KG1 (cell line): ENCODE measurements at regions not wholly inside any gene's neighbourhood (a gene's known extent, or its start where the extent isn't known, plus 50 kb on each side); places are given as distances from the start of the nearest gene placed in this dataset.
"Not testable (repeated sequence)": the region's sequence is repeated elsewhere in the genome, so short reads cannot be mapped to it uniquely, and the experiment has no call there.

Experiments
- DNase-seq: peaks from one replicate; lab custom pipeline; 2025; lab: John Stamatoyannopoulos, UW

DNA sequence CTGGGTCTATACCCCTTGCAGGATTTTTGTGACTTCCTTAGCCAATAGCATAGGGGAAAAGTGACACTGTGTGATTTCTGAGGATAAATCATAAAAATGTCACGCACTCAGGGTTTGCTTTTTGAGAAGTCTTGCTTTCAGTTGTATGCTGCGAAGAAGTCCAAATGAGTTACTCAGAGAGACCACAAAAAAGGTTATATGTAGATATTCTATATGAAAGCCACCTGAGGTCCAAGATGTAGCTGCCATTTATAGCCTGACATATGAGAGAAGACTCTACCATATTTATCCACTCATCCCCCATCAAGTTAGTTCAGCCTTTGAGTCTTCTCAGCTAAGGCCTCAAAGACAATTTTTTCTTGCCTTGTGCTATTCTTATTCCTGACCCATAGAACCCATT lies 488.3 kb upstream of the MAP2 start:
- no peak for DNase-seq

DNA sequence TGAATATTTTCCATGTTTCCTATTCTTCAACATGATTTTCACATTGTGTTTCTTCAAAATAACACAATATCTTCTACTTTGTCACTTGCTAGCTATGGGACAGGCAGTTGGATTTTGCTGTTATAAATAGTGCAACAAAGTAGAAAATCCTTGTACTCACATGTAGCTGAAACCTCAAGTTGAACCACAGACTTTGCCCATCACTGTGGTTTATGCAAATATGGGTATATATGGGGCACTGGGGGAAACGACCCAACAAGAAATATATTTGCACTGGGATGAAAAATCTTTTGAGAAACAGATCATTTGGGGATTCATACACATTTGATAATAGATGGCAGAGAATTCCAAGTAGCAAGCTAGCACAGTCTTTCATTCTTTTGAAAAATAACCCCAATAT lies 486.3 kb upstream of the MAP2 start:
- DNase-seq = no peak

GRCh38 chr2:208939852-208940251 lies 484.0 kb upstream of the MAP2 start:
- DNase-seq = no peak

- no peak for DNase-seq
Observed at GRCh38 chr2:208945719-208946256, 478.1 kb upstream of the MAP2 start.

GRCh38 chr2:208948073-208948472 lies 475.8 kb upstream of the MAP2 start:
- DNase-seq = no peak

- DNase-seq = no peak
Observed at GRCh38 chr2:208970070-208970469, 453.8 kb upstream of the MAP2 start.

- no peak for DNase-seq
Observed at GRCh38 chr2:208977582-208977981, 446.3 kb upstream of the MAP2 start.

- DNase-seq = no peak
Observed at GRCh38 chr2:208978946-208979345, 444.9 kb upstream of the MAP2 start.

- no peak for DNase-seq
Observed at GRCh38 chr2:208980321-208980720, 443.5 kb upstream of the MAP2 start.

DNA sequence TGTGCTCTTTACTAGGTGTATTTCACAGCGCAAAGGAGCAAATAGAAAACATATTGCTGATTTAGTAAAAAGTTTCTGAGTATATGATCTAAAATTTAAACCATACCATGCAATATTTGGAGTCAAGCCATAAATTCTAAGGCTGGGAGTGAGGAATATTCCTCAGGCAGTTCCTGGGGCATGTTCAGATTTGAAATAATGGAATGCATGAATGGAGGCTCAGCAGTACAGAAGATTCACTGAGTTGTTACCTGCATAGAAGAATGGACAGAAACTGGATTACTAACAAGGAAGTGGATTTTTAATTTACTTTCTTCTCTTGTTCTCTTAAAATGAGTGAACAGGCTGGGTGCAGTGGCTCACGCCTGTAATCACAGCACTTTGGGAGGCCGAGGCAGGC lies 441.0 kb upstream of the MAP2 start:
- no peak for DNase-seq

DNA sequence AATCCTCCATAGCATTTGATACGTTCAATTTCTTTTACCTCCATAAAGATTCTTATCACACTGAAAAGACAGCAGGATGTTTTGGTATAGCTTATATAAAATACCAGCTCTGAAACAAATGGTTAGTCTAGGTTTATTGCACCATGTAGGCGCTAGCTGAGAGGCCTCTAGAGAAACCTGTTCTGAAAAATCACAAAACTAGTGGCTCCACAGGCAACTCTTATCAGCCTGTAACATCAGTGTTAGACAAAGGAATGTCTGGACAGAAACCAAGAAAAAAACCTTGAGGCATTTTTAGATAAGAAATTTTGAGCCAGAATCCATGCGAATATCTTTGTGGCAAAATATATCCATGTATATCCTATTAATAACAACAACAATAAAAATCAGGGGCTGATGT lies 440.4 kb upstream of the MAP2 start:
- DNase-seq = no peak

- DNase-seq = no peak
Observed at GRCh38 chr2:208984376-208985090, 439.3 kb upstream of the MAP2 start.

GRCh38 chr2:208985644-208986043 lies 438.2 kb upstream of the MAP2 start:
- no peak for DNase-seq

DNA sequence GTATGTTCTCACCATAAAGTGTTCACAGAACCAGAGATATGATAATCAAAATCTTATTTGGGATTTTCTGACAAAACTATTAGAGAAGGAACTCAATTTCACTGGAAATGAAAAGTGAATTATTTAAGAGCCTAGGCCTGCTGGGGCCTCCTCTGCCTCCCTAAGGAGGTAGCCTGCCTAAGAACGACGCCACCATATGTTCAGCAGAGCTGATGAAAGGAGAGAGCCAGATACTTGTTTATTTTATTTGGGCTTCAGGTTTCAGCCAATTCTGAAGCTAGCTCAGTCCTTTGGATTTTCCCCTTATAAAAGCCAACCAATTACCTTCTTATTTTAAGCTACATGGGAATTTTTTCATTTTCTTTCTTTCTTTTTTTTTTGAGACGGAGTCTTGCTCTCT lies 433.1 kb upstream of the MAP2 start:
- no peak for DNase-seq

DNA sequence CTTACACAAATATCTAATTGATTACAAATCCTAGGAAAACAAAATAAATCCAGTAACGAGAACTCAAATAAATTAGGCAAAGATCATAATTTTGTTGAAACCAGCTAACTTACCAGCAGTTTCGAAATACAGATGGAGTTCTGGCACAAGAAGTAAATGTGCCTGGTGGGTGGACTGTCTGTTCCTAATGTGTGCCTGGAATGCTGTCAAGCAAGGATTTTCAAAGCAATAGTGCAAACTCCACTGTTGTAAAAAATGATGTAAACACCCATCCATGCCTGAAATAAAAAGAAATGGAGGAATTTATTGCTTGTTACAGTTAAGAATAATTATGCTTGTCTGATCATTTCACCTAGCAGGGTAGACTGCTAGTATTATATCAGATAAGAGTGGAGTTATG lies 423.9 kb upstream of the MAP2 start:
- DNase-seq = no peak

GRCh38 chr2:209002054-209002453 lies 421.8 kb upstream of the MAP2 start:
- no peak for DNase-seq

DNA sequence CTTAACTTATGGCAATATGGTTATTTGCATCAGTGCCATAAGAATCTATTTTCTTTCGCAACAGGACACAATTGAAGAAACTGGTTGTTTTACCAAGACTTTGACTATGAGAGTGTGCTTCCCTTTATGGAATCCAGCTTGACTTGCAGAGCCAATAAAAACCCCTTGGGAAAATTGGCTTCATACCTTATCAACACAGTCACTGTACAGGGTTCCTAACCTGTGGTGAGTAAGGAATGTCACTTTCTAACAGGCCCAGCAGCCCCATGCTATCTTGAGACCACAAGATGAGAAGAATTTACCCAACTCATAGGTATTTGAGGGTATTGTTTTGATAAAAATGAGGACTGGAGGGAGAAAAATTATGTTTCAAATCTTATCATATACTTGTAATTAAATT lies 418.5 kb upstream of the MAP2 start:
- no peak for DNase-seq

DNA sequence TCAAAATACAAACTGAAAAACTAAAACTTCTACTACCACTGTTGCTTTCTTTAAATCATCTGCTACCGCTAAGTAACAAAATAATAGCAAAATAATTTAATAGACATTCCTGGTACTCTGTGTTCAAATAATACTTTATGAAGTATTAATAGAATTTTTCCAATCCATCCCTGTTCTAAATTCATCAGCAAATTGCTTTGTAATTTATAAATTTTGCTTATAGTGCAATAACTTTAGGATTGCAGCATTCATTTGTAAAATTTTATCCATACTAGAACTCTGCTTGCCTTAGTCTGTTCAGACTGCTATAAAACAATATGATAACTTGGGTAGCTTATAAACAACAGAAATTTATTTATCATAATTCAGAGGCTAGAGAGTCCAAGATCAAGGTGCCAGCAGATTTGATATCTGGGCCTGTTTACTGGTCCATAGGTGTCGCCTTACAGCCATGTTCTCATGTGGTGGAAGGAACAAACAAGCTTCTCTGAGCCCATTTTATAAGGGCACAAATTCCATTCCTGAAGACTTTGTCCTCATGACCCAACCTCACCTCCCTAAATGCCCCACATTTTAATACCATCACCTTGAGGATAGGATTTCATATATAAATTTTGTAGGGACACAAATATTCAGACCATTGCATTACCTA lies 415.1 kb upstream of the MAP2 start:
- DNase-seq = no peak

DNA sequence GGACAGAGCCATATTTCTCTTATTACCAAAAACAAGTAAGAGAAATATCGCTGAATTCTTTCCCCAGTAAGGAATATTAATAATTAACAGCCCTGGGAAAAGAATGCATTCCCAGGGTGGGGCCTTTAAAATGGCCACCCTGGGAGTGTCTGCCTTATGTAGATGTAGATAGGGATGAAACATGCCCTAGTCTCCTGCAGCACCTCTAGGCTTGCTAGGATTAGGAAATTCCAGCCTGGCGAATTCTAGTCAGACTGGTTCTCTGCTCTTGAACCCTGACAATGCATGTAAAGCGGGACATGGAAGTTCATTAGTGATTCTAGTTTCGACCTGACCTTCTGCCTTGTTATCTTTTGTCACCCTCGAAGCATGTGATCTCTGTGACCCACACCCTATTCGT lies 405.2 kb upstream of the MAP2 start:
- DNase-seq = not testable (repeated sequence)

DNA sequence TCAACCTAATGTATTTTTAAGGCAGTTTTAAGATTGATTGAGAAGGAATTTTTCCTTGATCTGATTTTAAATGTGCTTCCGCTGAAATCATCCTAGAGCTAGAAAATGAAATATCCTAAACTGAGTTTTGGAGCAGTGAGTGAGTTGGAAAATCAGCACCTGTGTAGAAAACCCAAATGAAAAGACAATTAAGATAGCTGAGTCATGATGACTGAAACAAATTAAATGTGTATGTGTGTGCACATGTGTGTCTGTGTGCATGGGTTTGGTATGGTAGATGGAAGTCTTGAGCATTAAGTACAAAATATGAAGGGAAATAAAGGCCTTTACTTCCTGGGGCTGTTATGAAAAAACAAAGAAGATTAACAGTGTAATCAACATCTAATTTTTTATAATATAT lies 394.6 kb upstream of the MAP2 start:
- DNase-seq = no peak

DNA sequence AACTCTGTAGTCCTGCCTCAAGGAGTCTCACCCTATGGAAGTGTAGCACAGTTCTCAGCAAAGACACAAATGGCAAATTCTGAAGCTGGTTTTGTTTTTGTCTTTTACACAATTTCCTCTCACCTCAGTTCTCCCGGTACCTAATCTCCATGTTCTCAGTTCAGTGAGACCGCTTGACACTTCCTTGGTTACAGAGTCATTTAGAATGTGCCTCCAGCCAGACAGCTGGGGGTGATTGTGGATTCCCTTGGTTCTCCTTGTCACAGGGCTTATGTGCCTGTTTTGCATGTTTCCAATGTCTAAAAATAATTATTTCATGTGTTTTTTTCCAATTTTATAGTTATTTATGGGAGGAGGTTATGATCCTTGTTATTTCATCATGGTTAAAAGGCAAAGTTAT lies 379.5 kb upstream of the MAP2 start:
- DNase-seq = no peak

- no peak for DNase-seq
Observed at GRCh38 chr2:209046163-209046562, 377.7 kb upstream of the MAP2 start.

DNA sequence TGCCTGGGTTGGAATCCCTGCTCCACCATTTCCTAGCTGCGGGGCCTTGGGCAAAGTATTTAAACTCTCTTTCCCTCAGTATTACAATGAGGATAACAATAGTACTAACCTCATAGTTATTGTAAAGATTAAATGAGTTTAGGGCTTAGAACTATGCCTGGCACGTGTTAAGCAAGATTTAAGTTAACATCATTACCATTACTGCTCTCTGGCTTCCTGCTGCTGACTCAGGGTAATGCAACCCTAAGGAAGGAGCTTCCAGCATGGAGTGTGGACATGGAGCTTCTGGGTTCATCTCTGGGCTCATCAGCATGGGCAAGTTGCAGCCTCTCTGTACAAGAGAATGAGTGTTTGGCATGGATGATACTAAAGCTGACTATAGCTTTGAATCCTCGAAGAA lies 374.2 kb upstream of the MAP2 start:
- no peak for DNase-seq

- DNase-seq = no peak
Observed at GRCh38 chr2:209062210-209062609, 361.6 kb upstream of the MAP2 start.
